IMR-90 (cell line): ENCODE measurements at regions not wholly inside any gene's neighbourhood (a gene's known extent, or its start where the extent isn't known, plus 50 kb on each side); places are given as distances from the start of the nearest gene placed in this dataset.

Source experiments
- ATAC-seq: fragments of 200-7000 bp; cut with Tn5 transposase; 2 replicates; pipeline ENCODE4 v1.9.1; 2020; ENCODE audit warnings: low read depth, mild to moderate bottlenecking, moderate library complexity
- BruUV-seq: library from RNA; stranded (reverse); fragments of 400-500 nt; replicated peaks from 2 replicates; lab custom pipeline; 2021; lab: Mats Ljungman, UMichigan
- CTCF ChIA-PET: fragments of 300-600 bp; formaldehyde crosslinking; extraction: SDS; loops from one replicate; lab custom pipeline; 2021; ENCODE audit warnings: antibody characterized with exemption; lab: Yijun Ruan, JAX
- POLR2A ChIA-PET: fragments of 300-600 bp; sonication (Branson Sonifier 250); formaldehyde crosslinking; loops from one replicate; lab custom pipeline; 2022; ENCODE audit warnings: antibody characterized with exemption; ENCODE audit not compliant: unreplicated experiment; lab: Charles Lee
- DNase-seq: peaks from one replicate; pipeline ENCODE4 v3.0.0; 2013
- H2AFZ ChIP-seq: replicated peaks from 2 replicates; pipeline ENCODE3; 2013; ENCODE audit warnings: low read length, mild to moderate bottlenecking; ENCODE audit not compliant: poor library complexity
- H2AK5ac ChIP-seq: 2 replicates; pipeline ENCODE4 v1.6.1; 2013; ENCODE audit warnings: low read depth, low read length, inconsistent platforms
- H2AK9ac ChIP-seq: replicated peaks from 2 replicates; pipeline ENCODE3; 2013; ENCODE audit warnings: mild to moderate bottlenecking, low read depth, low read length, moderate library complexity; ENCODE audit not compliant: poor library complexity
- H2BK120ac ChIP-seq: 2 replicates; pipeline ENCODE4 v1.6.1; 2013; ENCODE audit warnings: low read depth, low read length, inconsistent platforms
- H2BK15ac ChIP-seq: 3 replicates; pipeline ENCODE4 v1.6.1; 2013; ENCODE audit warnings: low read depth, low read length, inconsistent platforms
- H2BK20ac ChIP-seq: 2 replicates; pipeline ENCODE4 v1.6.1; 2013; ENCODE audit warnings: low read depth, mild to moderate bottlenecking, inconsistent platforms, low read length, moderate library complexity
- H2BK5ac ChIP-seq: 2 replicates; pipeline ENCODE4 v1.6.1; 2013; ENCODE audit warnings: mild to moderate bottlenecking, low read depth, low read length, inconsistent platforms; ENCODE audit not compliant: poor library complexity, severe bottlenecking
- H3K14ac ChIP-seq: replicated peaks from 2 replicates; pipeline ENCODE4 v1.6.1; 2013; ENCODE audit warnings: low read depth, low read length, inconsistent platforms
- H3K18ac ChIP-seq: 2 replicates; pipeline ENCODE4 v1.6.1; 2013; ENCODE audit warnings: low read depth, low read length, control low read depth
- H3K23ac ChIP-seq: 2 replicates; pipeline ENCODE4 v1.6.1; 2013; ENCODE audit warnings: low read depth, low read length, inconsistent platforms
- H3K27ac ChIP-seq: 2 replicates; pipeline ENCODE4 v1.5.1; 2013; ENCODE audit warnings: mild to moderate bottlenecking, control low read depth, low read length; ENCODE audit not compliant: insufficient read depth
- H3K27me3 ChIP-seq: 2 replicates; pipeline ENCODE4 v1.6.1; 2013; ENCODE audit warnings: low read length; ENCODE audit not compliant: control insufficient read depth, insufficient read depth
- H3K36me3 ChIP-seq: 2 replicates; pipeline ENCODE4 v1.6.1; 2013; ENCODE audit warnings: low read length, mixed read lengths; ENCODE audit not compliant: control insufficient read depth, insufficient read depth
- H3K4ac ChIP-seq: 2 replicates; pipeline ENCODE4 v1.6.1; 2013; ENCODE audit warnings: low read depth, low read length, inconsistent platforms
- H3K4me1 ChIP-seq: 2 replicates; pipeline ENCODE4 v1.6.1; 2013; ENCODE audit warnings: low read length, mixed read lengths; ENCODE audit not compliant: control insufficient read depth, insufficient read depth
- H3K4me2 ChIP-seq: 2 replicates; pipeline ENCODE4 v1.6.1; 2013; ENCODE audit warnings: low read depth, mild to moderate bottlenecking, control low read depth, low read length, moderate library complexity
- H3K4me3 ChIP-seq: 2 replicates; pipeline ENCODE4 v1.5.1; 2013; ENCODE audit warnings: low read depth, mild to moderate bottlenecking, control low read depth, low read length, moderate library complexity; ENCODE audit not compliant: insufficient read depth
- H3K56ac ChIP-seq: 2 replicates; pipeline ENCODE4 v1.6.1; 2013; ENCODE audit warnings: low read length, inconsistent platforms; ENCODE audit not compliant: insufficient read depth; ENCODE audit errors: extremely low read depth
- H3K79me1 ChIP-seq, 2 experiments: 2 replicates each; pipeline ENCODE4 v1.6.1; 2013; ENCODE audit warnings: low read length in 2 of 2, inconsistent platforms in 1 of 2, low read depth in 1 of 2
- H3K9ac ChIP-seq: 2 replicates; pipeline ENCODE4 v1.6.1; 2013; ENCODE audit warnings: low read depth, low read length, control low read depth
- H3K9me1 ChIP-seq: 2 replicates; pipeline ENCODE4 v1.6.1; 2013; ENCODE audit warnings: low read length, inconsistent platforms; ENCODE audit not compliant: insufficient read depth
- H3K9me3 ChIP-seq: 2 replicates; pipeline ENCODE4 v1.6.1; 2013; ENCODE audit warnings: low read length; ENCODE audit not compliant: control insufficient read depth, insufficient read depth
- H4K20me1 ChIP-seq: 2 replicates; pipeline ENCODE4 v1.6.1; 2013; ENCODE audit warnings: low read length, inconsistent platforms; ENCODE audit not compliant: insufficient read depth
- H4K5ac ChIP-seq: 2 replicates; pipeline ENCODE4 v1.6.1; 2013; ENCODE audit warnings: mild to moderate bottlenecking, low read depth, low read length, control low read depth
- H4K8ac ChIP-seq, 2 experiments: 2 replicates each; pipeline ENCODE4 v1.6.1; 2013; ENCODE audit warnings: low read depth in 2 of 2, low read length in 2 of 2, control low read depth in 1 of 2, inconsistent platforms in 1 of 2
- H4K91ac ChIP-seq: 2 replicates; pipeline ENCODE4 v1.6.1; 2013; ENCODE audit warnings: low read depth, low read length, inconsistent platforms; ENCODE audit not compliant: insufficient read depth
- CHD1 ChIP-seq: IDR thresholded peaks from 2 replicates; pipeline ENCODE4 v1.6.1; 2012; ENCODE audit warnings: low read depth, low read length, improper control_type of control experiment
- ELK1 ChIP-seq: fragments of 150-350 bp; IDR thresholded peaks from 2 replicates; pipeline ENCODE4 v1.6.1; 2016; ENCODE audit warnings: low read depth, mild to moderate bottlenecking, low read length, moderate library complexity, borderline replicate concordance
- NFE2L2 ChIP-seq: fragments of 150-350 bp; IDR thresholded peaks from 2 replicates; pipeline ENCODE4 v1.6.1; 2016; ENCODE audit warnings: low read depth, mild to moderate bottlenecking, low read length
- USF2 ChIP-seq: fragments of 150-350 bp; IDR thresholded peaks from 2 replicates; pipeline ENCODE4 v1.6.1; 2017; ENCODE audit warnings: mild to moderate bottlenecking, antibody characterized with exemption, low read length, low read depth
- WGBS, 2 experiments: methylation state at CpG; one replicate each; pipeline versions ENCODE4 v1.1.5 to v1.1.7; 2013; ENCODE audit warnings: missing lambda C conversion rate in 2 of 2; ENCODE audit not compliant: insufficient read length in 1 of 2; ENCODE audit errors: extremely low coverage in 2 of 2; 5-methylcytosine and 5-hydroxymethylcytosine counted together
- dilution Hi-C: fragments of 300-500 bp; cut with HindIII; formaldehyde crosslinking; loops from one replicate; pipeline ENCODE4 v1.14.3; 2018; ENCODE audit warnings: low sequenced_read_pairs; ENCODE audit not compliant: unreplicated experiment
- in situ Hi-C: fragments of 300-500 bp; cut with MboI; formaldehyde crosslinking; loops from 3 replicates; pipeline ENCODE4 v1.14.3; 2019; ENCODE audit warnings: low sequenced_read_pairs, inconsistent platforms, mixed read lengths
- intact Hi-C: fragments of 100-400 bp; cut with micrococcal nuclease; formaldehyde crosslinking; loops from 2 replicates; pipeline ENCODE4 v1.10.0; 2022

DNA sequence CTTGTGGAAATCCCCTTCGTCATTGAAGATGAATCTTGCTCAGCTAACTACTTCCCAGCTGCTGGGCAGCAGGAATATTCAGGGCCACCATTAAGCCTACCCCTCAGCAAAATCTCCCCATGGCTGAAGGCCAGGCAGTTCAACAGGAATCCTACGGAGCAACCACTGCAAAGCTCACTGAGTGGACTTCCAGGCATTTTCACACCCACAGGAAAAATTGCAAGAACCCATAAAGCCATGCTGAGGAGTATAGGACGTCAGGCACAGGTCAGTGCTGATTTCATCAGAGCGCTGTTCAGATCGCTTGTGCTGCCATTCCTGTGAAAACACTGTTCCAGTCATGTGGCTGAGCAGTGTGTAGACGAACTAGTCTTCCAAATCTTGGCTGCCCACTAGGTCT, 134.8 kb upstream of the TACR1 start:
- Histone ChIP-seq H4K5ac (no peak overlapping the region), H2AFZ (no peak overlapping the region), H2BK15ac (no peak overlapping the region), H3K36me3 (no peaks in the 10 kb centered on the region), H4K91ac (no peak overlapping the region), H3K4ac (no peak overlapping the region), H2BK20ac (no peak overlapping the region), H3K27ac (no peak overlapping the region), H3K18ac (no peak overlapping the region), H3K9me1 (no peaks in the 10 kb centered on the region), H2BK5ac (no peak overlapping the region), H3K79me1 (no peaks in the 10 kb centered on the region), H3K23ac (no peak overlapping the region), H3K4me3 (no peak overlapping the region), H2AK5ac (no peak overlapping the region), H3K27me3 (peaks cover 2% of the 10 kb centered on the region; the same call in 1 of the 2 replicates), H3K4me1 (no peaks in the 10 kb centered on the region; the same call in 1 of the 2 replicates), H4K20me1 (no peaks in the 10 kb centered on the region), H2AK9ac (no peak overlapping the region), H3K56ac (no peak overlapping the region), H3K4me2 (no peak overlapping the region), H4K8ac (no peak overlapping the region), H3K9ac (no peak overlapping the region), H3K9me3 (no peaks in the 10 kb centered on the region), H3K14ac (no peak overlapping the region), H2BK120ac (no peak overlapping the region)
- in situ Hi-C loops (no loop called here), dilution Hi-C loops (no loop called here), intact Hi-C loops (no loop called here)
- POLR2A ChIA-PET, result no interaction called here
- DNase-seq (no peak), ATAC-seq (no peak)
- BruUV-seq, result no TSS peak
- TF ChIP-seq USF2 (no peak), CHD1 (no peak), NFE2L2 (no peak), ELK1 (no peak)
- CTCF ChIA-PET, result no interaction called here
- 73% methylated on average over 5 of the region's 6 CpGs; no CpG with 5 or more reads in 1 of the 2 experiments for WGBS, 2 experiments
